ENCODE measurements at regions not wholly inside any gene's neighbourhood (a gene's known extent, or its start where the extent isn't known, plus 50 kb on each side); places are given as distances from the start of the nearest gene placed in this dataset.

- no peak for DNase-seq
These were observed 51.3 kb downstream of the OR10H4 start for GRCh38 chr19:16000024-16000663.

GRCh38 chr19:16001481-16002312 is 52.9 kb downstream of the OR10H4 start:
- DNase-seq = peak; percentile 88

GRCh38 chr19:16002406-16003384 is 53.9 kb downstream of the OR10H4 start:
- peak; percentile 46 for DNase-seq

GRCh38 chr19:16003391-16003790 is 54.6 kb downstream of the OR10H4 start:
- DNase-seq = peak; percentile 25

- DNase-seq = no peak
These were observed 57.1 kb downstream of the OR10H4 start for GRCh38 chr19:16005925-16006324.

- DNase-seq = no peak
These were observed 63.7 kb upstream of the TPM4 start for GRCh38 chr19:16012552-16012951.

GRCh38 chr19:16013181-16013850 is 63.0 kb upstream of the TPM4 start:
- no peak for DNase-seq

- DNase-seq = peak; percentile 15
These were observed 62.1 kb upstream of the TPM4 start for GRCh38 chr19:16013851-16014840.

GRCh38 chr19:16014923-16015804 is 61.1 kb upstream of the TPM4 start:
- DNase-seq = no peak

- no peak for DNase-seq
These were observed 60.5 kb upstream of the TPM4 start for GRCh38 chr19:16015805-16016173.

GRCh38 chr19:16016226-16017137 is 59.8 kb upstream of the TPM4 start:
- DNase-seq = no peak

- DNase-seq = no peak
These were observed 59.2 kb upstream of the TPM4 start for GRCh38 chr19:16017138-16017490.

- DNase-seq = no peak
These were observed 58.1 kb upstream of the TPM4 start for GRCh38 chr19:16018106-16018755.

- DNase-seq = no peak
These were observed 57.3 kb upstream of the TPM4 start for GRCh38 chr19:16018801-16019551.

- no peak for DNase-seq
These were observed 56.4 kb upstream of the TPM4 start for GRCh38 chr19:16019691-16020448.

GRCh38 chr19:16021796-16022195 is 54.5 kb upstream of the TPM4 start:
- no peak for DNase-seq

GRCh38 chr19:16022251-16022650 is 54.0 kb upstream of the TPM4 start:
- DNase-seq = no peak

Measured in suppressor macrophage treated with lipopolysaccharide for 4 hours (primary cell).